ENCODE measurements at regions not wholly inside any gene's neighbourhood (a gene's known extent, or its start where the extent isn't known, plus 50 kb on each side); places are given as distances from the start of the nearest gene placed in this dataset.

GRCh38 chr17:77838748-77839697 is 119.5 kb upstream of the TNRC6C start:
- no peak for TF ChIP-seq CTCF (IDR thresholded peaks at IDR 0.05)
- no peak for TF ChIP-seq ZFX (IDR thresholded peaks at IDR 0.05; ENCODE audit: borderline replicate concordance)

Data from 22Rv1 (cell line).